Upper lobe of left lung (tissue), 4 donors: ENCODE measurements at regions not wholly inside any gene's neighbourhood (a gene's known extent, or its start where the extent isn't known, plus 50 kb on each side); places are given as distances from the start of the nearest gene placed in this dataset.

ENCODE experiments used
- POLR2AphosphoS5 ChIP-seq, 2 donors: sonication (generic); formaldehyde crosslinking; IDR thresholded peaks; one replicate each; pipeline ENCODE4 v1.5.1; 2017; ENCODE audit warnings: antibody characterized with exemption in 2 of 2
- TF ChIP-seq, protein P1 (sequence below), 6 experiments: fragments of 450-650 bp in 4 of 6; fragments of 200-600 bp in 2 of 6; sonication (generic) in 2 of 6; IDR thresholded peaks; one replicate each; pipeline ENCODE4 v1.5.1; 2016 to 2019; ENCODE audit warnings: antibody characterized with exemption in 6 of 6

GRCh38 chr1:65508051-65508450 is 87.6 kb downstream of the LEPR start:
- TF ChIP-seq POLR2AphosphoS5 (IDR thresholded peaks at IDR 0.05) = no peak
- TF ChIP-seq, protein P1, sequence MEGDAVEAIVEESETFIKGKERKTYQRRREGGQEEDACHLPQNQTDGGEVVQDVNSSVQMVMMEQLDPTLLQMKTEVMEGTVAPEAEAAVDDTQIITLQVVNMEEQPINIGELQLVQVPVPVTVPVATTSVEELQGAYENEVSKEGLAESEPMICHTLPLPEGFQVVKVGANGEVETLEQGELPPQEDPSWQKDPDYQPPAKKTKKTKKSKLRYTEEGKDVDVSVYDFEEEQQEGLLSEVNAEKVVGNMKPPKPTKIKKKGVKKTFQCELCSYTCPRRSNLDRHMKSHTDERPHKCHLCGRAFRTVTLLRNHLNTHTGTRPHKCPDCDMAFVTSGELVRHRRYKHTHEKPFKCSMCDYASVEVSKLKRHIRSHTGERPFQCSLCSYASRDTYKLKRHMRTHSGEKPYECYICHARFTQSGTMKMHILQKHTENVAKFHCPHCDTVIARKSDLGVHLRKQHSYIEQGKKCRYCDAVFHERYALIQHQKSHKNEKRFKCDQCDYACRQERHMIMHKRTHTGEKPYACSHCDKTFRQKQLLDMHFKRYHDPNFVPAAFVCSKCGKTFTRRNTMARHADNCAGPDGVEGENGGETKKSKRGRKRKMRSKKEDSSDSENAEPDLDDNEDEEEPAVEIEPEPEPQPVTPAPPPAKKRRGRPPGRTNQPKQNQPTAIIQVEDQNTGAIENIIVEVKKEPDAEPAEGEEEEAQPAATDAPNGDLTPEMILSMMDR (IDR thresholded peaks at IDR 0.05) = no peak
